ENCODE measurements at regions not wholly inside any gene's neighbourhood (a gene's known extent, or its start where the extent isn't known, plus 50 kb on each side); places are given as distances from the start of the nearest gene placed in this dataset.
A peak's percentile ranks its signal among the peaks of the same experiment; 100 is the strongest.

DNA sequence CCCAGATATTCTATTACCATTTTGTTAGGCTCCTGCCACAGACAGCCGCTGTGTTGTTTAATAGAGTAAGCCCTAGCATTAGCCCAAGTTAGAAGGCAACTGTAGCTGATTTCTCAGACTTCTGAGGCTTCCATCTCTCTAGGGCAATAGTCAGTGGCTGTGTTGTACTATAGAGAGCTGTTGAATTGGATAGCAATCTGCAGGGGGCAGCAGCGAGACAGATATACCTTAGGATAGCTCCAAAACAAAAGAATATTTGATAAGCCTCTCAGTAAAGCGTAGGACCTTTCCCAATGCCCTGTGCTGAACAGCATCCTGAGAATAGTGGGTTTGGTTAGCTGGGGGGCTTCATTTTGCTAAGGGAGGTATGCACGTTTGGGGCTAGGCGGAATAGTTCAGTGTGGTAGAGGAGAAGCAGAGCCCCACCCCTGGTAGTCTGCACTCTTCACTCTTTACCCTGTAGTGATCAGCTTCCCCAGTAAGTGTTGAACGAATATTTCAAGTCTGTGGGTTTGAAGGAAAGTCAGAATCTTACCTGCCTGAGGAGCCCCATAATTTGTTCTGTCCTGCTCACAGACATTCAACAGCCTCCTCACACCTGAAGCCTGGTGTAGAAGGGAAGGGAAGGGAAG lies 515.1 kb downstream of the INSC start:
- TF ChIP-seq, protein P1, sequence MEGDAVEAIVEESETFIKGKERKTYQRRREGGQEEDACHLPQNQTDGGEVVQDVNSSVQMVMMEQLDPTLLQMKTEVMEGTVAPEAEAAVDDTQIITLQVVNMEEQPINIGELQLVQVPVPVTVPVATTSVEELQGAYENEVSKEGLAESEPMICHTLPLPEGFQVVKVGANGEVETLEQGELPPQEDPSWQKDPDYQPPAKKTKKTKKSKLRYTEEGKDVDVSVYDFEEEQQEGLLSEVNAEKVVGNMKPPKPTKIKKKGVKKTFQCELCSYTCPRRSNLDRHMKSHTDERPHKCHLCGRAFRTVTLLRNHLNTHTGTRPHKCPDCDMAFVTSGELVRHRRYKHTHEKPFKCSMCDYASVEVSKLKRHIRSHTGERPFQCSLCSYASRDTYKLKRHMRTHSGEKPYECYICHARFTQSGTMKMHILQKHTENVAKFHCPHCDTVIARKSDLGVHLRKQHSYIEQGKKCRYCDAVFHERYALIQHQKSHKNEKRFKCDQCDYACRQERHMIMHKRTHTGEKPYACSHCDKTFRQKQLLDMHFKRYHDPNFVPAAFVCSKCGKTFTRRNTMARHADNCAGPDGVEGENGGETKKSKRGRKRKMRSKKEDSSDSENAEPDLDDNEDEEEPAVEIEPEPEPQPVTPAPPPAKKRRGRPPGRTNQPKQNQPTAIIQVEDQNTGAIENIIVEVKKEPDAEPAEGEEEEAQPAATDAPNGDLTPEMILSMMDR (IDR thresholded peaks at IDR 0.05; ENCODE audit: borderline replicate concordance, extremely low read depth, low read length, poor library complexity, severe bottlenecking): peak; percentile 18
- TF ChIP-seq EZH2 (IDR thresholded peaks at IDR 0.05; ENCODE audit: borderline replicate concordance, low read depth, low read length, severe bottlenecking): no peak
- no peak for DNase-seq

GRCh38 chr11:15630896-15631295 lies 516.2 kb downstream of the INSC start:
- Histone ChIP-seq H3K36me3 (ENCODE audit: insufficient read depth, low read length) (no peaks in the 10 kb centered on the region), H3K4me1 (ENCODE audit: insufficient read depth, low read length) (no peaks in the 10 kb centered on the region), H3K9ac (ENCODE audit: low read depth, low read length) (no peak overlapping the region), H2AFZ (ENCODE audit: low read depth, low read length) (no peak overlapping the region), H3K4me3 (ENCODE audit: low read depth in 1 of 2, low read length in 2 of 2) (no peak overlapping the region), H4K20me1 (ENCODE audit: insufficient read depth, low read length) (no peaks in the 10 kb centered on the region), H3K27me3 (ENCODE audit: insufficient read depth, low read length, poor library complexity) (peaks cover 21% of the 10 kb centered on the region), H3K4me2 (ENCODE audit: insufficient read depth, low read length) (no peak overlapping the region), H3K79me2 (ENCODE audit: insufficient read depth, low read length) (no peaks in the 10 kb centered on the region), H3K27ac (ENCODE audit: low read length) (no peak overlapping the region), H3K9me3 (ENCODE audit: insufficient read depth, low read length, severe bottlenecking) (no peaks in the 10 kb centered on the region)
- TF ChIP-seq EZH2 (IDR thresholded peaks at IDR 0.05; ENCODE audit: borderline replicate concordance, low read depth, low read length, severe bottlenecking): no peak
- DNase-seq (no peak), ATAC-seq (ENCODE audit: insufficient read depth, low read depth) (no peak)

More for the DNA sequence above, 515.1 kb downstream of the INSC start:
- no peaks in the 10 kb centered on the region for H4K20me1 ChIP-seq (ENCODE audit: insufficient read depth, low read length)
- peaks cover 21% of the 10 kb centered on the region for H3K27me3 ChIP-seq (ENCODE audit: insufficient read depth, low read length, poor library complexity)
- no peaks in the 10 kb centered on the region for H3K9me3 ChIP-seq (ENCODE audit: insufficient read depth, low read length, severe bottlenecking)
- H3K4me1 ChIP-seq (ENCODE audit: insufficient read depth, low read length): no peaks in the 10 kb centered on the region
- H3K9ac ChIP-seq (ENCODE audit: low read depth, low read length): no peak overlapping the region
- no peak for ATAC-seq (ENCODE audit: insufficient read depth, low read depth)
- H3K4me2 ChIP-seq (ENCODE audit: insufficient read depth, low read length): no peak overlapping the region
- H3K36me3 ChIP-seq (ENCODE audit: insufficient read depth, low read length): no peaks in the 10 kb centered on the region
- H3K4me3 ChIP-seq (ENCODE audit: low read depth in 1 of 2, low read length in 2 of 2): no peak overlapping the region
- H2AFZ ChIP-seq (ENCODE audit: low read depth, low read length): no peak overlapping the region
- H3K27ac ChIP-seq (ENCODE audit: low read length): no peak overlapping the region
- no peaks in the 10 kb centered on the region for H3K79me2 ChIP-seq (ENCODE audit: insufficient read depth, low read length)

DNA sequence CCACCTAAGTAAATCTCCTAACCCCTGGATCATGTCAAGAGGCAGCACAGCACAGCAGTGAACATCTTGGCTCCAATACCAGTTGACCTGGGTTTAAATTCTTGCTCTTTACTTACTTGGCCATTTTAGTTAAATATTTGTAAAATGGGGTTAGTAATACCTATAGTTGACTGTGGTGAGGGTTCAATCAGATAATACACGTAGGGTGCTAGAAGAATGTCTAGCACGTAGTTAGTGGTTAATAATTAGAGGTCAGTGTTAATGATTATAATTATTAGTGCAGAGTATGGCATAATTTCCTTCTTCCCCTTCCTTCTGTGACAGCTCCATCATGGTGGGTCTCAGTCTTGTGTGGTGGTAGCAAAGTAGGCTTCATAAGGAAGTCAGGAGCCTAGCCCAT lies 520.8 kb downstream of the INSC start:
- Histone ChIP-seq H3K27ac (ENCODE audit: low read length) (no peak overlapping the region), H3K4me3 (ENCODE audit: low read depth in 1 of 2, low read length in 2 of 2) (no peak overlapping the region), H3K27me3 (ENCODE audit: insufficient read depth, low read length, poor library complexity) (peaks cover 8% of the 10 kb centered on the region), H3K4me2 (ENCODE audit: insufficient read depth, low read length) (no peak overlapping the region), H3K9ac (ENCODE audit: low read depth, low read length) (no peak overlapping the region), H3K36me3 (ENCODE audit: insufficient read depth, low read length) (no peaks in the 10 kb centered on the region), H4K20me1 (ENCODE audit: insufficient read depth, low read length) (no peaks in the 10 kb centered on the region), H3K4me1 (ENCODE audit: insufficient read depth, low read length) (no peaks in the 10 kb centered on the region), H2AFZ (ENCODE audit: low read depth, low read length) (no peak overlapping the region), H3K9me3 (ENCODE audit: insufficient read depth, low read length, severe bottlenecking) (no peaks in the 10 kb centered on the region), H3K79me2 (ENCODE audit: insufficient read depth, low read length) (no peaks in the 10 kb centered on the region)
- DNase-seq: no peak
- no peak for TF ChIP-seq EZH2 (IDR thresholded peaks at IDR 0.05; ENCODE audit: borderline replicate concordance, low read depth, low read length, severe bottlenecking)
- TF ChIP-seq, protein P1 (IDR thresholded peaks at IDR 0.05; ENCODE audit: borderline replicate concordance, extremely low read depth, low read length, poor library complexity, severe bottlenecking): no peak
- ATAC-seq (ENCODE audit: insufficient read depth, low read depth): no peak

- DNase-seq: no peak
- H3K4me2 ChIP-seq (ENCODE audit: insufficient read depth, low read length): no peak overlapping the region
- H4K20me1 ChIP-seq (ENCODE audit: insufficient read depth, low read length): no peaks in the 10 kb centered on the region
- ATAC-seq (ENCODE audit: insufficient read depth, low read depth): no peak
- H3K36me3 ChIP-seq (ENCODE audit: insufficient read depth, low read length): no peaks in the 10 kb centered on the region
- no peak overlapping the region for H3K9ac ChIP-seq (ENCODE audit: low read depth, low read length)
- H3K4me3 ChIP-seq (ENCODE audit: low read depth in 1 of 2, low read length in 2 of 2): no peak overlapping the region
- H3K9me3 ChIP-seq (ENCODE audit: insufficient read depth, low read length, severe bottlenecking): no peaks in the 10 kb centered on the region
- no peaks in the 10 kb centered on the region for H3K4me1 ChIP-seq (ENCODE audit: insufficient read depth, low read length)
- H2AFZ ChIP-seq (ENCODE audit: low read depth, low read length): no peak overlapping the region
- H3K27me3 ChIP-seq (ENCODE audit: insufficient read depth, low read length, poor library complexity): no peaks in the 10 kb centered on the region
- H3K27ac ChIP-seq (ENCODE audit: low read length): no peak overlapping the region
- H3K79me2 ChIP-seq (ENCODE audit: insufficient read depth, low read length): no peaks in the 10 kb centered on the region
- TF ChIP-seq, protein P1 (IDR thresholded peaks at IDR 0.05; ENCODE audit: borderline replicate concordance, extremely low read depth, low read length, poor library complexity, severe bottlenecking): no peak
- no peak for TF ChIP-seq EZH2 (IDR thresholded peaks at IDR 0.05; ENCODE audit: borderline replicate concordance, low read depth, low read length, severe bottlenecking)
Observed at GRCh38 chr11:15636521-15637089, 521.9 kb downstream of the INSC start.
